ENCODE measurements at regions not wholly inside any gene's neighbourhood (a gene's known extent, or its start where the extent isn't known, plus 50 kb on each side); places are given as distances from the start of the nearest gene placed in this dataset.
"Not testable (repeated sequence)": the region's sequence is repeated elsewhere in the genome, so short reads cannot be mapped to it uniquely, and the experiment has no call there.

GRCh38 chr15:62908341-62908740 lies 134.2 kb upstream of the TPM1 start:
- TF ChIP-seq, protein P1, sequence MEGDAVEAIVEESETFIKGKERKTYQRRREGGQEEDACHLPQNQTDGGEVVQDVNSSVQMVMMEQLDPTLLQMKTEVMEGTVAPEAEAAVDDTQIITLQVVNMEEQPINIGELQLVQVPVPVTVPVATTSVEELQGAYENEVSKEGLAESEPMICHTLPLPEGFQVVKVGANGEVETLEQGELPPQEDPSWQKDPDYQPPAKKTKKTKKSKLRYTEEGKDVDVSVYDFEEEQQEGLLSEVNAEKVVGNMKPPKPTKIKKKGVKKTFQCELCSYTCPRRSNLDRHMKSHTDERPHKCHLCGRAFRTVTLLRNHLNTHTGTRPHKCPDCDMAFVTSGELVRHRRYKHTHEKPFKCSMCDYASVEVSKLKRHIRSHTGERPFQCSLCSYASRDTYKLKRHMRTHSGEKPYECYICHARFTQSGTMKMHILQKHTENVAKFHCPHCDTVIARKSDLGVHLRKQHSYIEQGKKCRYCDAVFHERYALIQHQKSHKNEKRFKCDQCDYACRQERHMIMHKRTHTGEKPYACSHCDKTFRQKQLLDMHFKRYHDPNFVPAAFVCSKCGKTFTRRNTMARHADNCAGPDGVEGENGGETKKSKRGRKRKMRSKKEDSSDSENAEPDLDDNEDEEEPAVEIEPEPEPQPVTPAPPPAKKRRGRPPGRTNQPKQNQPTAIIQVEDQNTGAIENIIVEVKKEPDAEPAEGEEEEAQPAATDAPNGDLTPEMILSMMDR (conservative IDR thresholded peaks at IDR 0.05; ENCODE audit: low read depth, low read length) = not testable (repeated sequence)
- not testable (repeated sequence) for TF ChIP-seq EZH2 (IDR thresholded peaks at IDR 0.05; ENCODE audit: borderline replicate concordance, low read depth, low read length, poor library complexity, severe bottlenecking)

All from A673 (cell line).